Neural cell (in vitro differentiated cells): ENCODE measurements at regions not wholly inside any gene's neighbourhood (a gene's known extent, or its start where the extent isn't known, plus 50 kb on each side); places are given as distances from the start of the nearest gene placed in this dataset.

Experiments used
- H2AFZ ChIP-seq: fragments of 200-600, 300-800 bp; sonication (generic), shearing (Covaris generic); 2 replicates; pipeline ENCODE4 v1.6.0; 2014; ENCODE audit warnings: low read depth, mild to moderate bottlenecking, antibody characterized with exemption, low read length, moderate library complexity
- H3F3A ChIP-seq: fragments of 200-600 bp; shearing (Covaris generic); 2 replicates; pipeline ENCODE4 v1.6.1; 2016; ENCODE audit warnings: mild to moderate bottlenecking, moderate library complexity, mixed read lengths, antibody characterized with exemption, low read length; ENCODE audit not compliant: insufficient read depth, poor library complexity, severe bottlenecking
- H3K27ac ChIP-seq: fragments of 200-600, 300-800 bp; sonication (generic), shearing (Covaris generic); 2 replicates; pipeline ENCODE4 v1.5.1; 2014; ENCODE audit warnings: mild to moderate bottlenecking, low read length, moderate library complexity
- H3K27me3 ChIP-seq: fragments of 300-800, 200-600 bp; sonication (generic), shearing (Covaris generic); 2 replicates; pipeline ENCODE4 v1.6.0; 2014; ENCODE audit warnings: mild to moderate bottlenecking, low read depth, low read length, moderate library complexity; ENCODE audit not compliant: insufficient read depth
- H3K36me3 ChIP-seq: fragments of 300-800, 200-600 bp; sonication (generic), shearing (Covaris generic); 2 replicates; pipeline ENCODE4 v1.5.1; 2014; ENCODE audit warnings: mild to moderate bottlenecking, antibody characterized with exemption, low read length, moderate library complexity; ENCODE audit not compliant: insufficient read depth
- H3K4me2 ChIP-seq: fragments of 300-800, 200-600 bp; sonication (generic), shearing (Covaris generic); 2 replicates; pipeline ENCODE4 v1.6.0; 2014; ENCODE audit warnings: mild to moderate bottlenecking, low read length
- H3K4me3 ChIP-seq: fragments of 300-800, 200-600 bp; sonication (generic), shearing (Covaris generic); 2 replicates; pipeline ENCODE4 v1.5.1; 2014; ENCODE audit warnings: mild to moderate bottlenecking, low read length, moderate library complexity
- H3K79me2 ChIP-seq: fragments of 200-600 bp; shearing (Covaris generic); replicated peaks from 2 replicates; pipeline ENCODE4 v1.6.0; 2014; ENCODE audit warnings: mild to moderate bottlenecking, low read length, moderate library complexity; ENCODE audit not compliant: insufficient read depth
- H3K9ac ChIP-seq: fragments of 300-800, 200-600 bp; sonication (generic), shearing (Covaris generic); 2 replicates; pipeline ENCODE4 v1.6.1; 2016; ENCODE audit warnings: mild to moderate bottlenecking, low read length, mixed read lengths
- H3K9me2 ChIP-seq: fragments of 200-600 bp; shearing (Covaris generic); 2 replicates; pipeline ENCODE4 v1.6.1; 2016; ENCODE audit warnings: mild to moderate bottlenecking, low read length, mixed read lengths; ENCODE audit not compliant: insufficient read depth
- H3K9me3 ChIP-seq: fragments of 200-600, 300-800 bp; sonication (generic), shearing (Covaris generic); 2 replicates; pipeline ENCODE4 v1.6.1; 2016; ENCODE audit warnings: mild to moderate bottlenecking, mixed run types, low read length, moderate library complexity, mixed read lengths
- H4K20me1 ChIP-seq: fragments of 200-600 bp; shearing (Covaris generic); 2 replicates; pipeline ENCODE4 v1.6.1; 2016; ENCODE audit warnings: mild to moderate bottlenecking, mixed run types; ENCODE audit not compliant: insufficient read depth
- EP300 ChIP-seq: fragments of 450-650 bp; conservative IDR thresholded peaks from 2 replicates; pipeline ENCODE4 v1.6.1; 2014; ENCODE audit warnings: antibody characterized with exemption, mild to moderate bottlenecking, moderate library complexity; ENCODE audit not compliant: poor library complexity, severe bottlenecking
- EZH2 ChIP-seq: fragments of 200-600, 300-800 bp; shearing (Covaris generic), sonication (generic); IDR thresholded peaks from 2 replicates; pipeline ENCODE4 v1.6.1; 2014; ENCODE audit warnings: antibody characterized with exemption, low read length, borderline replicate concordance, mild to moderate bottlenecking; ENCODE audit not compliant: insufficient read depth, poor library complexity, severe bottlenecking
- MXI1 ChIP-seq: fragments of 450-650 bp; conservative IDR thresholded peaks from 2 replicates; pipeline ENCODE4 v1.6.1; 2014; ENCODE audit warnings: antibody characterized with exemption, mild to moderate bottlenecking; ENCODE audit not compliant: poor library complexity, severe bottlenecking
- POLR2AphosphoS5 ChIP-seq: IDR thresholded peaks from 2 replicates; pipeline ENCODE4 v1.6.1; 2012
- RAD21 ChIP-seq: fragments of 450-650 bp; conservative IDR thresholded peaks from 2 replicates; pipeline ENCODE4 v1.6.1; 2014; ENCODE audit warnings: antibody characterized with exemption, mild to moderate bottlenecking, moderate library complexity
- SMC3 ChIP-seq: fragments of 450-650 bp; conservative IDR thresholded peaks from 2 replicates; pipeline ENCODE4 v1.6.1; 2014; ENCODE audit warnings: antibody characterized with exemption, mild to moderate bottlenecking, moderate library complexity; ENCODE audit not compliant: poor library complexity
- TAF1 ChIP-seq: IDR thresholded peaks from 2 replicates; pipeline ENCODE4 v1.6.1; 2012; ENCODE audit warnings: low read depth
- TF ChIP-seq, protein P1 (sequence below): fragments of 450-650 bp; IDR thresholded peaks from 2 replicates; pipeline ENCODE4 v1.5.1; 2014; ENCODE audit warnings: antibody characterized with exemption, mild to moderate bottlenecking, moderate library complexity; ENCODE audit not compliant: poor library complexity, severe bottlenecking
- TF ChIP-seq, protein P2 (sequence below): IDR thresholded peaks from 2 replicates; pipeline ENCODE4 v1.6.1; 2012; ENCODE audit warnings: borderline replicate concordance

DNA sequence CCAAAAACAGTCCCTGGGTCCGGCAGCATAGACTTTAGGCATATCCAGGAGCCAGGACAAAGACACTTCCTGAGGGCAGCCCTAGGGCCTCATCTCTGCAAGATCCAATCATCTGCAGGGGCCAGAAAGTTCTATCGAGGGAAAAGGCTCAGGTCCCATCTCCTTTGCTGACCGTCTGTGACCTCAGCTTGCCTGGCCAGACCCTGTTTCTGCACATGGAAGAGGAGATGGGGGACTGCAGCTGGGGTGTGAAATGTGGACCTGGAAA lies 51.0 kb upstream of the FCN1 start:
- Histone ChIP-seq H3K4me2 (no peak overlapping the region), H3K27ac (no peak overlapping the region), H3F3A (no peaks in the 10 kb centered on the region), H3K36me3 (no peaks in the 10 kb centered on the region), H3K79me2 (no peaks in the 10 kb centered on the region), H3K27me3 (no peaks in the 10 kb centered on the region), H2AFZ (no peak overlapping the region), H3K9me2 (no peaks in the 10 kb centered on the region), H3K4me3 (no peak overlapping the region), H4K20me1 (no peaks in the 10 kb centered on the region), H3K9ac (no peak overlapping the region), H3K9me3 (no peaks in the 10 kb centered on the region)
- no peak for TF ChIP-seq RAD21
- no peak for TF ChIP-seq TAF1
- no peak for TF ChIP-seq POLR2AphosphoS5
- no peak for TF ChIP-seq MXI1
- TF ChIP-seq, protein P1, sequence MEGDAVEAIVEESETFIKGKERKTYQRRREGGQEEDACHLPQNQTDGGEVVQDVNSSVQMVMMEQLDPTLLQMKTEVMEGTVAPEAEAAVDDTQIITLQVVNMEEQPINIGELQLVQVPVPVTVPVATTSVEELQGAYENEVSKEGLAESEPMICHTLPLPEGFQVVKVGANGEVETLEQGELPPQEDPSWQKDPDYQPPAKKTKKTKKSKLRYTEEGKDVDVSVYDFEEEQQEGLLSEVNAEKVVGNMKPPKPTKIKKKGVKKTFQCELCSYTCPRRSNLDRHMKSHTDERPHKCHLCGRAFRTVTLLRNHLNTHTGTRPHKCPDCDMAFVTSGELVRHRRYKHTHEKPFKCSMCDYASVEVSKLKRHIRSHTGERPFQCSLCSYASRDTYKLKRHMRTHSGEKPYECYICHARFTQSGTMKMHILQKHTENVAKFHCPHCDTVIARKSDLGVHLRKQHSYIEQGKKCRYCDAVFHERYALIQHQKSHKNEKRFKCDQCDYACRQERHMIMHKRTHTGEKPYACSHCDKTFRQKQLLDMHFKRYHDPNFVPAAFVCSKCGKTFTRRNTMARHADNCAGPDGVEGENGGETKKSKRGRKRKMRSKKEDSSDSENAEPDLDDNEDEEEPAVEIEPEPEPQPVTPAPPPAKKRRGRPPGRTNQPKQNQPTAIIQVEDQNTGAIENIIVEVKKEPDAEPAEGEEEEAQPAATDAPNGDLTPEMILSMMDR = no peak
- no peak for TF ChIP-seq EP300
- TF ChIP-seq EZH2 = no peak
- TF ChIP-seq, protein P2, sequence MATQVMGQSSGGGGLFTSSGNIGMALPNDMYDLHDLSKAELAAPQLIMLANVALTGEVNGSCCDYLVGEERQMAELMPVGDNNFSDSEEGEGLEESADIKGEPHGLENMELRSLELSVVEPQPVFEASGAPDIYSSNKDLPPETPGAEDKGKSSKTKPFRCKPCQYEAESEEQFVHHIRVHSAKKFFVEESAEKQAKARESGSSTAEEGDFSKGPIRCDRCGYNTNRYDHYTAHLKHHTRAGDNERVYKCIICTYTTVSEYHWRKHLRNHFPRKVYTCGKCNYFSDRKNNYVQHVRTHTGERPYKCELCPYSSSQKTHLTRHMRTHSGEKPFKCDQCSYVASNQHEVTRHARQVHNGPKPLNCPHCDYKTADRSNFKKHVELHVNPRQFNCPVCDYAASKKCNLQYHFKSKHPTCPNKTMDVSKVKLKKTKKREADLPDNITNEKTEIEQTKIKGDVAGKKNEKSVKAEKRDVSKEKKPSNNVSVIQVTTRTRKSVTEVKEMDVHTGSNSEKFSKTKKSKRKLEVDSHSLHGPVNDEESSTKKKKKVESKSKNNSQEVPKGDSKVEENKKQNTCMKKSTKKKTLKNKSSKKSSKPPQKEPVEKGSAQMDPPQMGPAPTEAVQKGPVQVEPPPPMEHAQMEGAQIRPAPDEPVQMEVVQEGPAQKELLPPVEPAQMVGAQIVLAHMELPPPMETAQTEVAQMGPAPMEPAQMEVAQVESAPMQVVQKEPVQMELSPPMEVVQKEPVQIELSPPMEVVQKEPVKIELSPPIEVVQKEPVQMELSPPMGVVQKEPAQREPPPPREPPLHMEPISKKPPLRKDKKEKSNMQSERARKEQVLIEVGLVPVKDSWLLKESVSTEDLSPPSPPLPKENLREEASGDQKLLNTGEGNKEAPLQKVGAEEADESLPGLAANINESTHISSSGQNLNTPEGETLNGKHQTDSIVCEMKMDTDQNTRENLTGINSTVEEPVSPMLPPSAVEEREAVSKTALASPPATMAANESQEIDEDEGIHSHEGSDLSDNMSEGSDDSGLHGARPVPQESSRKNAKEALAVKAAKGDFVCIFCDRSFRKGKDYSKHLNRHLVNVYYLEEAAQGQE = no peak
- no peak for TF ChIP-seq SMC3

DNA sequence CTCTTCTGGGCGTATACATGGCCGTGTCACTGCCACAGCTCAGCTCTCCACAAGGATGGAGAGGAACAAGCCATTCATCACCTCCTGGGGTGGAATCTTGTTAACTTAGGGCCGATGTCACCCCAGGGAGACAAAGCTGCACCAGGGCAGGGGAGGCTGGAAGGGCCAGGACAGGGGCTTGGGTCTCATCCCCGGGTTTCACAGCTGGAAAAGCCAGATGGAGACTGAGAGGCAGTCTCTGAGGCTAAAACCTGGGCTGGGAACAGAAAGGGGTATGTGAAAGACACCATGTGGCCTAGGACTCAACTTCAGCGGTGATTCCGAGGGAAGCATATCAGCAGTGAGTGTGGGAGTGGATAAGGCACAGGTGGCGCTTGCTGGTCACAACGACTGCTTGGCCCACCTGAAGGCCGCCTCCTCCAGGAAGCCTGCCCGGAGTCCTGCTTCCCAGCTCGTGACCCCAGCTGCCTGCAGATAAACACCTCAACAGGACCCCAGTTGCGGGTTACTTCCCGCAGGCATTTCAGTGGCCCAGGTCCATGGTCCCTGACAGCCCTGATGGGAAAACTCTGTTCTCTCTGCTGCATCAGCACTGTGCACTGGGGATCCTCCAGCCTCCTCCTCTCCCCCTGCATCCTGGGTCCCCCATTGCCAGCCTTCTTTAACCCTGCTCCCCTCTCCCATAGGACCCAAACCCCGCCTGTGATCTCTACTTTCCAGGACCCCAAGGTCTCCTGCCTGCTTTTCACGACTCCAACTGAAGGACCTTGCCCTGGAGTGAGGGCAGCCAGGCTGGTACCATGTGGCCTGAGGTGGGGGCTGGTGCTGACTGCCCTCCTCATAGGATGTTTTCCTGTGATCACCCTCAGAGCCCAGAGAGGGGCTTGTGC lies 51.7 kb upstream of the FCN1 start:
- Histone ChIP-seq H3K27ac (no peak overlapping the region), H3K4me2 (no peak overlapping the region), H2AFZ (no peak overlapping the region), H3K9me2 (no peaks in the 10 kb centered on the region), H4K20me1 (no peaks in the 10 kb centered on the region), H3K36me3 (no peaks in the 10 kb centered on the region), H3K27me3 (no peaks in the 10 kb centered on the region), H3K9me3 (no peaks in the 10 kb centered on the region), H3F3A (no peaks in the 10 kb centered on the region), H3K4me3 (no peak overlapping the region), H3K9ac (no peak overlapping the region), H3K79me2 (no peaks in the 10 kb centered on the region)
- TF ChIP-seq TAF1 (no peak), EP300 (no peak), MXI1 (no peak), SMC3 (no peak), POLR2AphosphoS5 (no peak), EZH2 (no peak), RAD21 (no peak)
- TF ChIP-seq, protein P1 = no peak
- TF ChIP-seq, protein P2 = no peak
